GM18517 (cell line): ENCODE measurements at regions not wholly inside any gene's neighbourhood (a gene's known extent, or its start where the extent isn't known, plus 50 kb on each side); places are given as distances from the start of the nearest gene placed in this dataset.
"Not testable (repeated sequence)": the region's sequence is repeated elsewhere in the genome, so short reads cannot be mapped to it uniquely, and the experiment has no call there.

Experiments
- ATAC-seq: cut with Tn5 transposase; IDR thresholded peaks from one replicate; pipeline ENCODE4 v1.9.1; 2021; ENCODE audit warnings: mild to moderate bottlenecking, moderate library complexity; ENCODE audit not compliant: unreplicated experiment

DNA sequence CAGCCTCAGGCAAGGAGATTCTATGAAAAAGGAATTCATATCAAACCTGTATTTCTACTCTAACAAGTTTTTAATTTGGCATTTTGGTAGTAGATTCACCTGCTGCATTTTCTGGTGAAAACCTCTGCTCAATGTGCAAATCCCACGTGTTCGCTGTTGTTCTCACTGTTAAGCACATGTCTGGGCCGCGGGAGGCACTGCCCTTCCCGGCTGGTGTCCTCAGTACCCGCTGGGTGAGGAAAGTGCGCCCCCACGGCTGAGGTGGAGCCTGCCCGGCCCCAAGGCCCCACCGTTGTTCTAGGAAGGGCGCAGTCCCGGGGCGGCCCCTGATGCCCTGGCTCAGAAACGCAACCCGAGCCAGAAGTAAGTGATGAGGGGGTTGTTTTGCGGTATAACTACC, 193.4 kb upstream of the VWC2 start:
- ATAC-seq = no peak

GRCh38 chr7:49580761-49581160, 192.7 kb upstream of the VWC2 start:
- ATAC-seq = no peak

DNA sequence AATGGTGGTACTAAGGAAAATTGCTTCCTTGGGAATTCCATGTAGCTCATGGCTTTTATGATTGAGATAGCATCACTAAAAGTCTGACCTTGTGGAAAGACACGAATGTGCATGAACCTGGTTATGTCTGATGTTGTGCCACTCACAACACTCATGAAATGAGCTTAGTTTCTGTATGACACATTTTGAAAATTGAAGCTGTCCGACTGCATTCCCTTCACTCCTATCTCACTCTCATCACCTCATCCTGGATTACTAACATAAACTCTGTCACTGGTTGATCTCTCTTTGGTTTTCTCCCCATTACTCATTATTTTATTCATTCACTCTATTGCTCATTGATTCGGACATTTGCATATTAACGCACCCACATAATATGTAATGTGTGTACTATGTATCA, 190.0 kb upstream of the VWC2 start:
- ATAC-seq = no peak

- no peak for ATAC-seq
Measured at GRCh38 chr7:49596701-49597491, 176.5 kb upstream of the VWC2 start.

DNA sequence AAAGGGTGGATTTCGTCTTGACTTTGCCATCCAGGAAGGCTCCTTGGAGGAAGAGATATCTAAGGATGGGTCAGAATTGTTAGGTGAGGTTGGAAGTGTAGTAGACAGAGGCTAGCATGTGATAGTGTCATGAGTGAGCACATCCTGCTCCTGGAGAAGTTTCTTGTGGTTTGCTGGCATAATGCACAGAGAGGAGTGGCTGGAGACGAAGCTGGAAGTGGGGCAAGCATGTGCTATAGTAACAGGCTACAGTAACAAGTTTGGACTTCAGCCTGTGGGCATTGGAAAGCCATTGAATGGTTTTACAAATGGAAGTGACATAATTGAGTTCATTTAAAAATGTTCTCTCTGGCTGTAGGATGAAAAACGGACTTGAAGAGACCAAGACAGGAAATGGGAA, 175.6 kb upstream of the VWC2 start:
- ATAC-seq = no peak

GRCh38 chr7:49611951-49612350, 161.5 kb upstream of the VWC2 start:
- no peak for ATAC-seq

DNA sequence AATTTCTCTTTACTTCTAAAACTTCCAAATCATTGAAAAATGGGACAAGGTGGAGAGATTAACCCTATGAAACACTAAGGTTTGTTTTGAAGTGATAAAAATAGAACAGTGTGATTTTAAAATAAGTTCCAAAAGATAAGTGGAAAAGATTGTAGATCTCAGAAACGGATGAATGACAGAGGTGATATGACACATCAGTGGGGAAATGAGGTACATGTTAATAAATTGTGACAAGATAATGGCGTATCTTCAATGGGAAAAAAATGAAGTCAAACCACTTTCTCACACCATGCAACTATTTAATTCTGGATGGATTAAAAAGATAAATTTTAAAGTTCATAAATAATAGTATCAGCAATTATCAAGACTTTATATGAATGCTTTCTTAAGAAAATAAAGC, 159.7 kb upstream of the VWC2 start:
- no peak for ATAC-seq

- not testable (repeated sequence) for ATAC-seq
Measured at GRCh38 chr7:49614974-49615373, 158.5 kb upstream of the VWC2 start.

GRCh38 chr7:49618028-49618427, 155.4 kb upstream of the VWC2 start:
- no peak for ATAC-seq

- ATAC-seq = no peak
Measured at GRCh38 chr7:49623943-49624342, 149.5 kb upstream of the VWC2 start.

GRCh38 chr7:49624611-49625010, 148.8 kb upstream of the VWC2 start:
- no peak for ATAC-seq

- ATAC-seq = no peak
Measured at GRCh38 chr7:49630513-49630912, 142.9 kb upstream of the VWC2 start.

DNA sequence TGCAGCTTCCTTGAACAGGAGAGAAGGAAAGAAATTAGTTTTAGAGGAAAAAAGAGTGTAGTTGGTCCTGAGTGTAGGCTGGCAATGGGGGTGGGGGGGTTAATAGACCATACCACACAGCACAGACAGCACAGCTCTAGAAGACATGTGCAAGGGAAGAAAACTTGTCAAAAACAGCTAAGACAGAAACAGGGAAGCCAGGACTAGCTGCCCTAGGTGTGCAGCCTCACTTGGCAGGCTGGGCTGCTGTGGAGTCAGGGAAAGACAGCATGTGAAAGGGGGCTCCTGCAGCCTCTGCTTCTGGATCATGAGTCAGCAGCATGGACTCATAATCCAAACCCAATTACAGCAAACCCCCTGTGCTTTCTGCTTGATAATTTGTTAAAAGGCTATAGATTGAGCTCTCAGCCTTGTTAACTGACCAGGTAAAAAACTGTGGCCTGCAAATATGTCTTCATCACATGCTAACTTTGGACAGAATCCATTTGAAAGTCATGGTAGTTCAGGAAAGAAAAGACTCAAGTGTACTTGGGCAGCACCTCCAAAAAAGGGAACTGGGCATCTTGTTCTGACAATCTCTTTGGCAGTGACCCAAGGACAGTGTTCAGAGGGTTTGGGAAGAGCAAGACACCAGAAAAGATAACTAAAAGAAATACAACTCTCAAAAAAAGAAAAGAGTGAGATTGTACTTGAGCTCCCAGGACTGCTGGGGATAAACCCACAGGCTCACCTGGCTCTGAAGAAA, 142.2 kb upstream of the VWC2 start:
- no peak for ATAC-seq

DNA sequence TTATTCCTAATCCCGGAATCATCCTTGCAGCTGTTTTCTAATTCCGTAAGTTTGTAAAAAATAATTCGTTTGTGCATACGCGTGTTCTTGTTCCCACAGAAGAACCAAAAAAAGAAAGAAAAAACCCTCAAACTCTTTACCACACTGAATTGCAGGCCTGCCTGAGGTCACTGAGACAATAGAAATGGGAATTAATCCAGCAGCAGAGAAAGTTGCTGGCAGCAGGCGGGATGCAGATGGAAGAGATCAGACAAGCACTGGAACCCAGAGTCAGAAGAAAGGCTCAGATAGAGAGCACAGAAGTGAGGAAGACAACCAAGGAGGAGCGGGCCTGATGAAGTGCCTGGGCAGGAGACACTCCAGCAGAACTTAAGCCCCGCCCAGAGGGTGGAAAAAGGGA, 141.5 kb upstream of the VWC2 start:
- ATAC-seq = no peak

DNA sequence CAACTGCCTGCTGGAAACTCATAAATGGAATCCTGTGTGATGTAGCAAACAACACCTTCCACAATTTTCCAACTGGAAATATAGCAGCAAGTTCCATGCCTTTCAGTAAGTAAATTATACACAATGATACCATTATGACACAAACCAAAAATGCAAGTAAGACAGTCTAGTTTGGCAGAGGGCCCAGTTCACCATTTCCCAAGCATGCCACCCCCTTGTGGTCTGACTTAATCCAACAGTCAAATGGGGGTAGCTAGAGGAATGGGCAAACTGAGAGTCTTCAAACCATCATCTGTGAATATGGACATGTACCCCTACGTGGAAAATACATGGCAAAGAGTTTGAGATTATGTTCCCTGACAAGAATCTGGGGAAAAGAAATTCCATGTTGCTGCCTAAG, 137.6 kb upstream of the VWC2 start:
- ATAC-seq = no peak

- no peak for ATAC-seq
Measured at GRCh38 chr7:49636400-49636799, 137.0 kb upstream of the VWC2 start.

DNA sequence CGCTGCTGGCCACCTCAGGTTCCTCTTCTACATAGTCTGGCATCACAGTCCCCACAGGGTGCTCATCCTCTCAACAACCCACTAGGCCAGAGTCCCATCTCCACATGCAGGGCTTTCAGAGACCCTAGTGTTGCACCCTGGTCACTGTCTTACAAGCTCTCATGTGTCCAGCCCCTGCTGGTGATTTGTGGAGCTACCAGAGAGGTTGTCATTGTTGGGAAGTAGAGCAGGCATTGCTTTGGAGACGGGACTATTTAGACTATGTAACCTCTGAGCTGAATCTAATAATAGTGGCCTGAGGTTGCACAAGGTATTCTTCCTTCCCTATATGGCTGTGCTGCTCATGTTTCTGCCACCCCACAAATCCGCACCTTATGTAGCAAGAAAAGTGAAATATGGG, 135.3 kb upstream of the VWC2 start:
- no peak for ATAC-seq

DNA sequence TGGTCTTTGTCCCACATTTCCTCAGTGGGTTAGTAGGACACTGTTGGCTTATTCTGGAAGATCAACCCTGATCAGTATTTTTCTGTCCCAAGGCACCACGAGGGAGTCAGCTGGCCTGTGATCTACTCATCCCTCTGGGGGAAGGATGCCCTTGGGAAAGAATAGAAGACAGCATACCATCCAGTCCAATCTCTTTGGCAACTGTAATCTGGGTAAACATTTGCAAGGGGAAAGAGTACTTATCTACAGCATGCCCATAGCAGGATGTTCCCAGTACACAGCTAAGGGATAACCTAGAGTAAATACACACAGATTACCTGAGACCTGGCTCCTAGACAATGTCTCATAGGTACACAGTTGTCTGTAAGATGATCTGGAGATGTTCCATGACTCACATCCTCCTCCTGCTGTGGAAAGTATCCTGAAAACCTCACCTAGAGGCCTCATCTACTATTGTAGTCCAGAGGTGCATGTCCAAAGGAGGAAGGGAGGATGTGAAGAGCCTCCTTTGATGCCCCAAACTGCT, 134.3 kb upstream of the VWC2 start:
- ATAC-seq = no peak

- no peak for ATAC-seq
Measured at GRCh38 chr7:49639808-49640207, 133.6 kb upstream of the VWC2 start.

DNA sequence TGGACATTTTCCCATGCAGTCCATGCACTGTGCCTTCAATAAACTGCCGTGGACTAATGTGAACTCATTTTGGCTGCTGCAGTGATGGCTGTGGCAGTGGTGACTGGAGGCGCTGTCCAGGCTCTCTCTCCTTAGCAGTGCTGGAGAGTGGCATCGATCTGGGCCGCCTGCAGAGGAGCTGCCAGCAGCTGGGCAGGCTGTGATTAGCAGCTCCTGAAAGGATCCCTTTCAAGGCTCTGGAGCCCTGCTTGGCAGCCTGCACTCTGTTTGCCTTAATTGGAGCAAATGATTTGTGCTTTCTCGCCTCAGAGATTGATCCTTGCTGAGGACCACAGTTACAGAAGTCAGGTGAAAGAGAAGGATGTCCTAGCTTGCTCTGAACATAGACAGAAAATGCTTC, 130.1 kb upstream of the VWC2 start:
- no peak for ATAC-seq

GRCh38 chr7:49643736-49644135, 129.7 kb upstream of the VWC2 start:
- no peak for ATAC-seq
